ENCODE measurements at regions not wholly inside any gene's neighbourhood (a gene's known extent, or its start where the extent isn't known, plus 50 kb on each side); places are given as distances from the start of the nearest gene placed in this dataset.

DNA sequence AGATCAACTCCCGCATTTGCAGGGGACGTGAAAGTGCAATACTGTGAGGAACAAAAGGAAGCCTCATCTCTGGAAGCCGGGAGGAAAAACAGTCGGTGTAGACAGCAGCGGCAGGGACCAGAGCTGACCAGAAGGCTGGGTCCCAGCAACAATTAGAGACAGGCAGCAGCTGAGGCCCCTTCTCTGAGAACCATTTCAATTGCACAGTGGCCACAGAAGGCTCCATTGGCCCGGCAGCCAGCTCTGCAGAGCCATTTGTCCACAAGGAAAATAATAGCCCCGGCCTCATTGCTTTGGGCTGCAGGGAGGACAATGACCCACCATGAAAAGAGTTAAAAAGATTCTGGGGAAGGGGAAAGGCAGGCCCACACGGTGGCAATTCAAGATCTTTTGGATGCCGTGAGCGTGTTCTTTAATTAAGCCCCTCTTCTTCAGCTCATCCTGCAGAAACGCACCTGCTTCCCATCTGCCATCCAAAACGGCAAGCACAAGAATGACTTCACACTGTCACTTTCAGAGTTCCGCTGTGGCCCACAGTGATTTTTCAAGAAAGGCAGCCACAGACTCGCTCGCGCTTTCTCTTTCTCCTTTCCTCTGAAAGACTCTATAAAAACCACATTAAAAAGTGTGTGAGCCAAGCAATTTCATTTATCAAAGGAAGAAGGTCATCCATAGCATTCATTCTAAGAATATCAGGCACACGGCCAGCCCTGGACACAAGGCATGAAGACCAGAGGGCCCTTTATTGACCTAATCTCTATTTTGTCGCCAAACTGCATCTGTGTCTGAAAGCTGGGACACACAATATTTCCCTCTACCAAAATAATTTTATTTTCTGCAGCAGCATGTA, 293.6 kb downstream of the SOX11 start:
- no peak for DNase-seq (ENCODE audit: extremely low read depth, low read depth)

DNA sequence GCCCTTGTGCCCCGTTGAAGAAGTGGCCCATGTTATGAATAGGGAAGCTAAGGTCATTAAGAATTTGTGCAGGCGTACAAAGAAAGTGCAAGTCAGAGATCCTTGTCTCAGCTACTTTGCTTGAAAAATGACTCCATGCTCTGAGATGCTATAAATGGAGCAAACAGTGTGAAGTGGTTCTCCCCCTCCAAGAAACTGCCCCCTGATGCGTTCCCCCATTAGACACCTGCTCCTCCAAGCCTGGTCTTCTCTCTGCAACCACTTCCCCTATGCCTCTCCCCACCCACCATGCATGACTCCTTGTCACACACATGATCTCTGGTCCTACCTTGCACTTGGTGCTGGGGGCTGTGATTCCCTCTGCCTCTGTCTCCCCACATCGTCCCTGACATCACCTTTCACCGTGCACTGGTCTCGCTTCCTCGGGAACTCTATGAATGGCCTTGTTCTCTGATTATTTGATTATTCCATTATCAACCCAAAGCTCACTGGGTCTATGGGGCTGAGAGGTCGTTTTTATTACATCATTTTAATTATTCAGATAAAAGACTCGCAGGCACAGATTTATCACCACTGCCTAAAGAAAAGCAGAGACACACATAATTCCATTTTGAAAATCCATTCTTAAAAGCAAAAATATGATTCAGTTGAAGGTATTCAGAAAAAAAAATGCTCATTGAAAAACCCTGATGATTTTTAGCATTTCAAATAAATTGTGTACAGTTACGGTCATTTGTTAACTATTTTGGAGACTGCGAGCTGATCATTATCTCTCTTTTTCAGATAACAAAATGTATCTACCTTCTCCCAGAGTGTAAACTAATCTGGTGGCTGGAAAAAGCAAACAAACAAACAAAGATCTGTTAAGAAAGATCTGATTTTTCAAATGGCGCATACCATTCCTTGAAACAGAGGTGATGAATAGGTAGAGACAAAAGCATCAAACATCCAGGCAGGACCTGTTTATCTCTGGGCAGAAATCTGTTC, 294.9 kb downstream of the SOX11 start:
- no peak for DNase-seq (ENCODE audit: extremely low read depth, low read depth)

DNA sequence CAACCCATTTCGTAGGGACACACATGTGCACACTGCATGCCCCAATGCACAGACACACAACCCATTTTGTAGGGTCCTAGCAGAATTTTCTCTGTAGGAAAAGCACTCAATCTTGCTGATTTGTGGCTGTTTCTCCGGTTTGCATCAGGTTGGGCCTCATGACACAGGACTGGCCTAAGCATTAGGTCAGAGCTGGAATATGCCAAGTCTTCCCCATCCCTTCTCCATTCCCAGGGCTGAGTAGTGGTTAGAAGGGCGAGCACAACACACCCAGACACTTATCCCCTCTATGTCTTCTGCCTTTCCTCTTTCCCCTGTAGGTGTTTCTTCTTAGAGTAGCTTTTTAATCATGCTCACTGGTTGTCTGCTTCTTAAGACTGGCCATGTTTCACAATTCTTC, 295.9 kb downstream of the SOX11 start:
- DNase-seq (ENCODE audit: extremely low read depth, low read depth): no peak

DNA sequence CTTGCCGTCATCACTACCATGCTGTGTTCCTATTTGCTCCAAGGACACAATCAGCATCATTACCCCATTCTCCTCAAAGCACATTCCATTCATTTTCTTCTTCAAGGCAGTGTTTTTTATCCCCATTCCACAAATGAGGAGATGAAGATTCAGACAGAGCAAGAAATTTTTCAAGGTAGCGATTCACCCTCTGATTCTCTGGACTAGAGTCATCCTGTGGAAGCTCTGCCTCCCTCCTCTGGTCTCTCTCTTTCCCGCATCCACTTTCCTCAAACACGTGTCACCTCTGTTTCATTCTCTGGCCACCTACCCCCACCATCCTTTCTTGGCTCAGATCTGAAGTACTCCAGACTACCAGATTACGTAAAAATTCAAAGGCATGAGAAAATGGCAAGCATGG, 297.9 kb downstream of the SOX11 start:
- no peak for DNase-seq (ENCODE audit: extremely low read depth, low read depth)

DNA sequence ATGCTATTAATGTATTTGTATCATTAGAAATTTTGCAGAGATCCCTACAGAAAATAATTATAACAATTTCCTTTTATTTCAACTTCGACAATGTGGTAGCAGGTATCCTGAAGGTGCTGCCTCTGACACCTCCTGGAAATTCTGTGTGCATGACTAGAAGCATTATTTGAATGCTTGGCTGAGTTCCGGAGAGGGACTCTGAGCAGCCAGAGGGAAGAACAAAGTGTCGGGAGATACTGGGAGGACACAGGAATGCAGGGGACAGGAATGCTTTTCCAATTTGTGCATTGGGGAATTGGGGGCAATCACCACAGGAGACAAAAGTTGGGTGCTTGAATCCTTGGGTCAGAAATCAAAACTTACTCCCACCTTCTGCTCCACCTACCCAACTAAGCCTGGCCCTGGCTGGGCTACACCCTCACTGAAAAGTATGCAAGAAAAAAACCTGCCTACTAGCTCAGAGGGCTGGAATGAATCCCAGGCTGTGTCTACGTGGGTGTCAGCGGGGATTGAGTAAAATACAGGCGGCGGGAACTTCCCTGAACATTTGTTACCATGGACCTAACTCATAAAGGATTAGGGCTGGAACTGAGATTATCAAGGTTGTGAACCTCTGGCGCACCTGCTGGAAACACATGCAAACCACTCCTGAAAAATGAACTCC, 299.3 kb downstream of the SOX11 start:
- DNase-seq (ENCODE audit: extremely low read depth, low read depth): no peak

DNA sequence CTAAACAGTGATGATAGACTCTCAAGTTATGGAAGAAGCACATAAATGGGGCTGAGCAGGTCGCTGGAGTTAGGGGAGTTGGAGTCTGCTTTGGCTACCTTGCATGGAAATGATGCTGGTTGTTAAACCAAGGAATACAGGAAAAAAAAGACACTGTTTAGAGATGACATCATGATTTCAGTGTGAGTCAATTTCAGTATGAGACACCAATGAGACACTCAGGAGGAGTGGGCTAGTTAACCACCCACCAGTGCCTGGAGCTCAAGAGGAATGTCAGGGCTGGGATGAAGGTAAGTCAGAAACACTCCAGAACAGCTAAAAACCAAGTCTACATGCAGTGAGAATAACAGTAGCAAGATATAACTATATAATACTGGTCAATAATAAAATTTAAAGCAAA, 303.6 kb downstream of the SOX11 start:
- DNase-seq (ENCODE audit: extremely low read depth, low read depth): no peak

DNA sequence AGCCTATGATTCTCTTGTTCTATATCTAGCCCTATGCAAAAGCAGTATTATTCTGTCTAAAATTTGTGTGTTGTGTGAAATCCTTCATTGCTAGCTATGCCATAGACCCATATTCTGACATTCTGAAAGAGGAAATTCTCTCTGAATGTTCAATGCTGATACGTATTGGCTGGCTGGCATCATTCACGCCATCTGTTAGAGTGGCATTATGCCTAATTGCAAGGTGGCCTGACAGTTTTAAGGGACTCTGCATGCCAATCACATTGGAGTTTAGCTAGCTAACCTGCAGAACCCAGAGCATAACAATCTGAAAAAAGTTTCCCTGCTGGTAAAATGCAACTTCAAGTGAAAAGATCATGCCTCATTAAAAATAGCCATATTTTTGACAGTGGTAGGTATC, 316.0 kb downstream of the SOX11 start:
- no peak for DNase-seq (ENCODE audit: extremely low read depth, low read depth)

DNA sequence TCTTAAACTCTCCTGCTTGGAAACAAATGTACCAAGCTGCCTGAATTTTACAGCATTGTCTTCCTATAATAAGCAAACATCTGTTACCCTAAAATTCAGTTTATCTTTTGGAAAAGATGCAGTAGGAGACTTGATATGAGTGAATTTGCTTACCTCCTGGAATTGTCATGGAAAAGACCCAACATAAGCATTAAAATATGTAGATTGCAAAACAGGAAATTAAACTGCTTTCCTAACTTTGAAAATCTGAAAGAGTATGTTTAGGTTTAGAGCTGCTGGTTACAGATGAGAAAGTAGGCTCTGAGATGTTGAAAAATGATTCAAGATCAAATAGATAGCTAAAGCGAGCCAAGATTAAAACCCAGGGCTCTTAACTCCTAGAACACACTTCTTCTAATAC, 316.5 kb downstream of the SOX11 start:
- DNase-seq (ENCODE audit: extremely low read depth, low read depth): no peak

DNA sequence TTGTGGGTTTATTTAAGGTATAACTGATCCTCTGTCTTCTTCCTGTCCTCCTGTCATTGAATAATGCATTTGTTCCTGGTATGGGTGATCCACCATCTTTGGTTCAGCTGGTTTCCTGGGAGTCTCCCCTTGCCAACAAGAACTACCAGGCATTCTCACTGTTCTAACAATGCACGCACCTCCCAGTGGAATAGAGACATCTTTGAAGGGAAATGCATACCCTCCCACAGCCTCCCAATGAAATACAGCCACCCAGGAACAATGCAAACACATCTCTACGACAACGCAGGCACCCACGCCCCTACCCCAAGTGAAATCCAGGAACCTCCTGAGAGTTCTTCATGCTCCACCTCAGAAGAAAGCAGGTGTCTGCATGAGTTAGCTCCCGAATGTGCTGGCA, 318.0 kb downstream of the SOX11 start:
- DNase-seq (ENCODE audit: extremely low read depth, low read depth): no peak

DNA sequence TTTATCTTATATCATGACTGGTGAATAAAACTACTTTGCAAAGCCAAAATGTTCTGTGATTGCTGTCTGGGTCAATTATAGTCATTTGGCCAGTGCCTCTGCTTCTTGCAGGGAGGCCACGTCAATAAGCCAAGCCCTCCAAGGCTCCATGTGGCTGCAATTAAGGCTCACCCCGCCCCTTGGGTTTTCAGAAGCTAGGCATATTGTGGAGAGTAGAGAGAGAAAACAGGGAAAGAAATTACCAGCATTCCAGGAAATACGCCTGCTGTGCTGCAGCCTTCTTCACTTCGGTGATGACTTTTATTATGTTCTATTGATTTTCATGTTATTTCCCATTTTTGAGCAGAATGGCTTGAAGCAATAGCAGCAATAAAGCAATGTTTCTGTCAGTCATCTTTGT, 319.7 kb downstream of the SOX11 start:
- DNase-seq (ENCODE audit: extremely low read depth, low read depth): no peak

DNA sequence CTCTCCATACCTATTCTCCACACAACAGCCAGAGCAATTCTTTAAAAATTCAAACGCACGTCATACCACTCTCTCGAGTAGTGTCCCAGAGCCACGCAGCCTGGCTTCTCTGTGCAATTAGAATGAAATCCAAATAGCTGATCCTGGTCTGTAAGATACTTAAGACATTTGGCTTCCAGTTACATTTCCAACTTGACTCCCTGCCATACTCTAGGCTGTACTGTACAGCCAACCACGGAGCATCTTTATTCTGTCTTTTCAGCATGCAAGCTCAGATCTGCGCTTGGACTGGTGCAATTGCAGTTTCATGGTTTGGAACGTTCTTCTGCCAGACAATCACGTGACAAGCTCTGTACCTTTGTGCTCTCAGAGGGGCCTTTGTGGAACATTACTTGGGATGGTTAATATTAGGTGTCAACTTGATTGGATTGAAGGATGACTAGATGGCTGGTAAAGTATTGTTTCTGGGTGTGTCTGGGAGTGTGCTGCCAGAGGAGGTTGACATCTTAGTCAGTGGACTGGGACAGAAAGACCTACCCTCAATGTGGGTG, 325.6 kb downstream of the SOX11 start:
- no peak for DNase-seq (ENCODE audit: extremely low read depth, low read depth)

DNA sequence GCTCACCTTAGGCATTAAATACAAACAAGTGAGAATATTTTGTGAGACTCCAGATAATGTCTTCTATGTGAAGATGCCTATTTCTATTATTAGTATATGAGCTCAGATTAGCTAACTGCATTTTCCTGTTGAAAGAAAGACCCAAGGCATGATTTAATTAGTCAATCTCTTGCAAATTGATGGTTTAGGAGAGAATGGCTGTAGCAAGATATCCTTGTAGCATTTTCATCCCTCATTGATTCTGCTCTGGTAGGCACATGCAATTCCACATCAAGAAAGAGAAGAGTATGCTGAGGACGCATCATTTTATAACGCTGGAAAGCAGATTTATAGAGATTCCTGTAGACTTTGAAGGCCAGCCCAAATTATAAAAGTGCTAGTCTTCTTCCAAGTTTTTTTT, 332.0 kb downstream of the SOX11 start:
- no peak for DNase-seq (ENCODE audit: extremely low read depth, low read depth)

DNA sequence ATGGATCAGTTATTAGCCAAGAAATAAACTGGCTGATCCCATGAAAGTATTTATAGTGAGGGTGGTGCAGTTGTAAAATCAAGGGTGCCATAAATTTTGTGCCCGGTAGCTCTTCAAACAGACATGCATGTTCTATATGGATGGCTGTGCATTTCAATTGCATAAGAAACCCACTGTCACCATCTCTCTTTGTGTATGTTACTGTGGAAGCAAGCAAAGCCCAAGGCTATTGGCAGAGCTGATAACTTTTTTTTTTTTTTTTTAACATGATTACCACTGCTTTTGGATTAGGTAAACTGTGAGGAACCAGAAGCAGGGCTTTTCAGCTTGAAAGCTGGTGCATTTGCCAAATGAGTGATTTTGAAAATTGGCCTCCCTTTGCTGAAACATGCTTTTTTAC, 332.6 kb downstream of the SOX11 start:
- DNase-seq (ENCODE audit: extremely low read depth, low read depth): no peak

DNA sequence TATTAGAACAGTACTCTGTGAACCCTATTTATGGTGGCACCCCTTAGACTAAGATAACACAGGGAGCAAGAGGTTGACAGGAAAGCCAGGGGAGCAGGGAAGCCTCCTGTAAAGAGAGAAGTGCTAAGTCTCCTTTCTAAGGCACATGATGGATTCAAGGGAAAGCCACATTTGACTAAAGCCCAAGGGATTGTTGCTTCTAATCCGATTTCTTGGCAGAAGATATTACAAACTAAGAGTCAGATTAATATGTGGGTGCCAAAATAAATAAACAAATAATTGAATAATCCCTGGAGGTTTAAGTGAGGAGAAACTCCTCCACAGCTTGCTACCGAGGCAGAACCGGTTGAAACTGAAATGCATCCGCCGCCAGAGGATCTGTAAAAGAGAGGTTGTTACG, 333.2 kb downstream of the SOX11 start:
- no peak for DNase-seq (ENCODE audit: extremely low read depth, low read depth)

DNA sequence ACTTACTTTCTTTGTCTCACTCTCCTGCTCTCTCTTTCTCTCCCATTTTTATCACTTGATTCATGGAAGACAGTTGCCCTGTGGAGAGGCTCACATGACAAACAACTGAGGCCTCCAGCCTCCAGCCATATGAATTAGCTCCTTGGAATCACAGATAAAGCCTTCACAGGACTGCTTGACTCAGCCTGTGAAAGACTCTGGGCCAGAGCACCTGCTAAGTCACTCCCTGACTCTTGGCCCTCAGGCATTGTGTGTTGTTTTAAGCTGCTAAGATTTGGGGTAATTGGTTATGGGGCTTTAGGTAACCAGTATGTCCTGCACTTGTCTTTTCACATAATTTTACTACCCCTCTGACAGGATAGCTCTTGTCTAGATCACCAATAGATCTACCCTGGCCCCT, 334.9 kb downstream of the SOX11 start:
- no peak for DNase-seq (ENCODE audit: extremely low read depth, low read depth)

DNA sequence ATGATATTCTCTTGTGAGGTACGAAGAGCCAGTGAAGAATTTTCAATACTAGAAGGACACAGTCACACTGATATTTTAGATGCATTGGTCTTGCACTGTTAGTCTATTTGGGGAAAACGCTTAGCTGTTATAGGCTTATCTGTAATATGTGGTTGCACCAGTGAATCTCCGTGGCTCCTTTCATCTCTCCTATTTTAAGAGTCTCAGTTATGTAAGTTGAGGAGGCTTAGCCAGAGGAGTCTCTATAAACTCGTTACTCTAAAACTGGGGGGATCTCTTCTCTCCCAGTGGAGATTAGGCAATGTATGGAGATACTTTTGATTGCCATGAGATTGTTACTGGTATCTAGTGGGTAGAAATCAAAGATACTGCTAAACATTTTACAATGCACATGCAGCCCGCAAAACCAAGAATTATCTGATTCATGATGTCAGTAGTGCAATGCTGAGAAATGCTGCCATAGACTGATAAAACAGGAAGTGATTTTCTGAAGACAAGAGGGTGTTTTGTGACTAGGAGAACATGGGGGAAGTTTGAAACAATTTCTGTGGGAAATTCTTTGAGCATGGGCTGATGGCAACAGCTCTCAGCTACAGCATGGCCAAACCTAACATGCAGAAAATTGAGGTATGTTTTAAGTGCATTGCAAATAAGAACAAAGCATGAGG, 339.1 kb downstream of the SOX11 start:
- no peak for DNase-seq (ENCODE audit: extremely low read depth, low read depth)

DNA sequence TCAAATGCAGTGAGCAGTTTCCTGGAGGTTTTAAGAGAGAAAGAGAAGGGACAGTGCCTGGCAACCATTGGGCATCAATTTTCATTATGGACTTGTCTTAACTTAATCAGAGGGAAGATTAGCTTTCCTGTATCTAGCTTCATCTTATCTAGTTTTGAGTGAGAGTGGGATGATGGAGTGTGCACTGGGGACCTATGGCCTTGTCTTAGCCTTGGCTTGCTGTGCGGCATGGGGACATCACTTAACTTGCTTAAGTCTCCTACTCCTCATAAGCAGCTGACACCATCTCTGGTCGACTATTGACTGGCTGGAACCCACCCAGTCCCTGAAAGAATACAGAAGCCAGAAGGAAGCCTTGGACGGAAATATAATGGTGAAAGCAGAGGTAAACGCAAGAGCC, 344.0 kb downstream of the SOX11 start:
- no peak for DNase-seq (ENCODE audit: extremely low read depth, low read depth)

DNA sequence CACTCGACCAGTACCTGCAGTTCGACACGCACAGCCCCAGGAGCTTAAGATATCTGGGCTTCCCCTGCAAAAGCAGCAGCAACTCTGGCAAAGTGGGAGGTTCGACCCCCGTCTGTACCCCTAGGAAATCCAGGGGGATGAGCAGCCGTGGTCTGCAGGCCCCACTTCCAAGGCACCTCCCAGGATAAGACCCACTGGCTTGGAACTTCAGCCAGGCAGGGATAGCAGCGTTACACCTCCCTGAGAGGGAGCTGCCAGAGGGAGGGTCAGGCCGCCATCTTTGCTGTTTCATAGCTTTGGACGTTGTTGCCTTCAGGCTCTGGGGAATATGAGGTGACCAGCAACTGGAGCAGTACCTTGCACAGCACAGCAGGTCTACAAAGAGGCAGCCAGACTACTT, 351.1 kb downstream of the SOX11 start:
- no peak for DNase-seq (ENCODE audit: extremely low read depth, low read depth)

DNA sequence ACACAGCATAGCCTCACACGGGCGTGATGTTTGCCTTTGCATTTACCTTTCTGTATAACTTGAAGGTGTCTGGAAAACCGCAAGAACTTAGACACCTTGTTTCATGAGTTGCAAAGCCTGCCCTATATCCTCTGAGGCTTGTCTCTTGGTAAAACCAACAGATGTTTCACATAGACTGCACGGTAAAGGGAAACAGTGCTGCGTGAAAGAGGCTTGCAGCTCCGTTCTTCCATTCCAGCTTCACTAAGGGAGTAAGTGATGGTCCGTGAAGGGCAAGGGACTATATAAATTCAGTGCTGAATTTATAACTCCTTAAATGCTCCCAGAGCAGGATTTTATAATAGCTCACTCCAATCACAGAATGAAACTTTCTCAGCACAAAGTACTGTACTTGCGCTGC, 360.5 kb downstream of the SOX11 start:
- no peak for DNase-seq (ENCODE audit: extremely low read depth, low read depth)

DNA sequence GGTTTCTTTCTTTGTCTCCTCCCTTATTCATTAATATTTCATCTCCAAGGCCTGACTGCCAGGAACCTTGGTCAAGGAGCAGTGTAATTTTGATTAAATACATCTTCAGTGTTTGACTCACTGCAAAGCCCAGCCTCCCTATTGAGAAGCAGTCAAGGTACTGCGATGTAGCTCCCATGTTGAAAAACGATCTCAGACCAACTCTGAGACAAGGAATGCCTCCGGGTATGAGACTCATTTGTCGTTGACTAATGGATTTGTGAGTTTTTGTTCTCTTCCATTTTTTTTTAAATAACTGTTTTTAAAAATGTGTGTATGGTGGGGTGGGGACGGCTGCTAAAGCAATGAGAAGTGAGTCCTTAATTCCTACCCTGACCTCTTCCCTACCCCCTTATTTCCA, 361.6 kb downstream of the SOX11 start:
- no peak for DNase-seq (ENCODE audit: extremely low read depth, low read depth)

Measured in NCI-H460 (cell line).